ENCODE measurements at regions not wholly inside any gene's neighbourhood (a gene's known extent, or its start where the extent isn't known, plus 50 kb on each side); places are given as distances from the start of the nearest gene placed in this dataset.

GRCh38 chr6:1230689-1231605 lies 81.0 kb upstream of the FOXQ1 start:
- DNase-seq (ENCODE audit: low read depth, low spot score): no peak
- no peak for TF ChIP-seq CTCF (conservative IDR thresholded peaks at IDR 0.05)
- Mint-ChIP-seq H3K27ac (ENCODE audit: unreplicated experiment) (no peak overlapping the region), H3K9me3 (no peaks in the 10 kb centered on the region), H3K36me3 (ENCODE audit: low read depth) (no peaks in the 10 kb centered on the region), H3K4me1 (no peaks in the 10 kb centered on the region), H3K4me3 (no peak overlapping the region), H3K27me3 (ENCODE audit: low read depth) (peaks cover 22% of the 10 kb centered on the region)

- no peak overlapping the region for H3K27ac Mint-ChIP-seq (ENCODE audit: unreplicated experiment)
- peaks cover 22% of the 10 kb centered on the region for H3K27me3 Mint-ChIP-seq (ENCODE audit: low read depth)
- no peaks in the 10 kb centered on the region for H3K4me1 Mint-ChIP-seq
- no peaks in the 10 kb centered on the region for H3K36me3 Mint-ChIP-seq (ENCODE audit: low read depth)
- no peaks in the 10 kb centered on the region for H3K9me3 Mint-ChIP-seq
- no peak overlapping the region for H3K4me3 Mint-ChIP-seq
- TF ChIP-seq CTCF (conservative IDR thresholded peaks at IDR 0.05): no peak
- no peak for DNase-seq (ENCODE audit: low read depth, low spot score)
Observed at GRCh38 chr6:1230281-1230680, 81.6 kb upstream of the FOXQ1 start.

- Mint-ChIP-seq H3K4me1 (no peaks in the 10 kb centered on the region), H3K27ac (ENCODE audit: unreplicated experiment) (no peak overlapping the region), H3K27me3 (ENCODE audit: low read depth) (peaks cover 22% of the 10 kb centered on the region), H3K9me3 (no peaks in the 10 kb centered on the region), H3K36me3 (ENCODE audit: low read depth) (no peaks in the 10 kb centered on the region), H3K4me3 (no peak overlapping the region)
- no peak for TF ChIP-seq CTCF (conservative IDR thresholded peaks at IDR 0.05)
- no peak for DNase-seq (ENCODE audit: low read depth, low spot score)
Observed at GRCh38 chr6:1229808-1230207, 82.1 kb upstream of the FOXQ1 start.

GRCh38 chr6:1229301-1229700 lies 82.6 kb upstream of the FOXQ1 start:
- Mint-ChIP-seq H3K4me1 (no peaks in the 10 kb centered on the region), H3K4me3 (no peak overlapping the region), H3K27me3 (ENCODE audit: low read depth) (peaks cover 20% of the 10 kb centered on the region), H3K36me3 (ENCODE audit: low read depth) (no peaks in the 10 kb centered on the region), H3K27ac (ENCODE audit: unreplicated experiment) (no peak overlapping the region), H3K9me3 (no peaks in the 10 kb centered on the region)
- no peak for TF ChIP-seq CTCF (conservative IDR thresholded peaks at IDR 0.05)
- no peak for DNase-seq (ENCODE audit: low read depth, low spot score)

GRCh38 chr6:1228754-1229191 lies 83.1 kb upstream of the FOXQ1 start:
- Mint-ChIP-seq H3K36me3 (ENCODE audit: low read depth) (no peaks in the 10 kb centered on the region), H3K27me3 (ENCODE audit: low read depth) (peaks cover 20% of the 10 kb centered on the region), H3K4me3 (no peak overlapping the region), H3K4me1 (no peaks in the 10 kb centered on the region), H3K27ac (ENCODE audit: unreplicated experiment) (no peak overlapping the region), H3K9me3 (no peaks in the 10 kb centered on the region)
- TF ChIP-seq CTCF (conservative IDR thresholded peaks at IDR 0.05): no peak
- no peak for DNase-seq (ENCODE audit: low read depth, low spot score)
